Activated naive CD8-positive, alpha-beta T cell treated with anti-CD3 and anti-CD28 coated beads, Interleukin-2, amount 50 U/mL, for 24 hours (primary cell): ENCODE measurements at regions not wholly inside any gene's neighbourhood (a gene's known extent, or its start where the extent isn't known, plus 50 kb on each side); places are given as distances from the start of the nearest gene placed in this dataset.
"Not testable (repeated sequence)": the region's sequence is repeated elsewhere in the genome, so short reads cannot be mapped to it uniquely, and the experiment has no call there.

Experiments
- ATAC-seq: fragments of 150-1000 bp; cut with Tn5 transposase; one replicate; pipeline ENCODE4 v1.10.0; 2021
- DNase-seq: peaks from one replicate; pipeline ENCODE4 v3.0.0; 2021
- H3K27ac Mint-ChIP-seq: one replicate; pipeline ENCODE4 v1.8.0; 2021; ENCODE audit warnings: mild to moderate bottlenecking, mixed read lengths
- H3K27me3 Mint-ChIP-seq: one replicate; pipeline ENCODE4 v1.8.0; 2021; ENCODE audit warnings: mixed read lengths
- H3K36me3 Mint-ChIP-seq: one replicate; pipeline ENCODE4 v1.8.0; 2021; ENCODE audit warnings: low read depth, mixed read lengths
- H3K4me1 Mint-ChIP-seq: one replicate; pipeline ENCODE4 v1.8.0; 2021; ENCODE audit warnings: mixed read lengths
- H3K4me3 Mint-ChIP-seq: one replicate; pipeline ENCODE4 v1.8.0; 2021; ENCODE audit warnings: mild to moderate bottlenecking, moderate library complexity, mixed read lengths
- H3K9me3 Mint-ChIP-seq: one replicate; pipeline ENCODE4 v1.8.0; 2021; ENCODE audit warnings: mixed read lengths

DNA sequence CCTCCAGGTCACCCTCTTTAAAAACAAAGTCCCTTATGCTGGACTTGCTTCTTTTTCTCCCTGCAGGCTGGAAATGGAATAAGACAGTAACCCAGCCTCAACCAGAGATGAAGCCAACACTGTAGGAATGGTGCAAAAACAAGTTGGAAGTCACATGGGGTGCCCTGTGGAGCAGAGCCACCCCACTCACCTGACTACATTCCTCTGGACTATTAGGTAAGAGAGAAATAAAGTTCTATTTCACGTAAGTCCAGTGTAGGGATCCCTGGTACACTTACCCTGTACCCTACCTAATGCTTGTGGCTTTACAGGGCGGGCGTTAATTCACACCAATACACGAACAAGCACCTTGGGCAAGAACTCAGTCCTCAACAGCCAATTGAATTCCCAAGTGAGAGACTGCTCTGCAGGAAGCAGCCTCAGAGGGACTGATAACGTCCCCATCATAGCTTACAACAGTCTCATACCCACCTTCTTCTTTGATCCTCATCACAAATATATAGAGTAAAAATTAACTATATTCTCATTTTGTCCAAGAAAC lies 112.5 kb upstream of the FGGY start:
- no peak overlapping the region for H3K4me3 Mint-ChIP-seq
- no peaks in the 10 kb centered on the region for H3K27me3 Mint-ChIP-seq
- no peaks in the 10 kb centered on the region for H3K9me3 Mint-ChIP-seq
- H3K4me1 Mint-ChIP-seq = no peaks in the 10 kb centered on the region
- no peaks in the 10 kb centered on the region for H3K36me3 Mint-ChIP-seq
- ATAC-seq (no peak), DNase-seq (no peak)
- no peak overlapping the region for H3K27ac Mint-ChIP-seq

- H3K4me3 Mint-ChIP-seq = no peak overlapping the region
- H3K27ac Mint-ChIP-seq = no peak overlapping the region
- DNase-seq (no peak), ATAC-seq (no peak)
- no peaks in the 10 kb centered on the region for H3K4me1 Mint-ChIP-seq
- H3K36me3 Mint-ChIP-seq = no peaks in the 10 kb centered on the region
- no peaks in the 10 kb centered on the region for H3K9me3 Mint-ChIP-seq
- peaks cover 3% of the 10 kb centered on the region for H3K27me3 Mint-ChIP-seq
These were observed 111.6 kb upstream of the FGGY start for GRCh38 chr1:59185163-59185860.

DNA sequence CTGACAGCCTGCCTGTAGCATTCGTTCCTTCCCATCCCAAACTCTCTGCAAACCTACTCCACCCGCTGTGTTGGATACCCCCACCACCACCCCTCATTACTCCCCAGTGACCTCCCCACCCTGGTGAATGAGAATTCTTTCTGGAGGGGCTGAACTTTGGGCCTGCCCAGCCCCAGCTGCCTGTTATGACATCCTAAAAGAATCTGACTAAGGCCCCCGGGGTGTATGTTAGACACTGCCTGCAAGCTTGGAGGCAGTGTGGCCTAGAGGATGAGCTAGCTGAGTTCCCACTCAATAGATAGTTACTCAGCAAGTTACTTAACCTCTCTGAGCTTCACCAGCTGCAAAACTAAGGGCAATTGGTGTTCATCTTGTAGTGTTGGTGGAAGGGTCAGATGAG lies 110.2 kb upstream of the FGGY start:
- H3K27ac Mint-ChIP-seq = no peak overlapping the region
- no peak for ATAC-seq

GRCh38 chr1:59188413-59189213 lies 108.3 kb upstream of the FGGY start:
- H3K4me1 Mint-ChIP-seq = no peaks in the 10 kb centered on the region
- no peak for ATAC-seq

More for the DNA sequence above, 110.2 kb upstream of the FGGY start:
- H3K4me3 Mint-ChIP-seq = no peak overlapping the region
- H3K36me3 Mint-ChIP-seq = no peaks in the 10 kb centered on the region
- peaks cover 3% of the 10 kb centered on the region for H3K27me3 Mint-ChIP-seq
- DNase-seq = no peak
- H3K9me3 Mint-ChIP-seq = no peaks in the 10 kb centered on the region
- no peaks in the 10 kb centered on the region for H3K4me1 Mint-ChIP-seq

GRCh38 chr1:59193443-59194093 lies 103.3 kb upstream of the FGGY start:
- Mint-ChIP-seq H3K9me3 (peaks cover 4% of the 10 kb centered on the region), H3K27ac (no peak overlapping the region), H3K4me1 (no peaks in the 10 kb centered on the region), H3K27me3 (peaks cover 3% of the 10 kb centered on the region), H3K36me3 (no peaks in the 10 kb centered on the region), H3K4me3 (no peak overlapping the region)
- ATAC-seq = no peak
- no peak for DNase-seq

More at GRCh38 chr1:59188413-59189213, 108.3 kb upstream of the FGGY start:
- DNase-seq = no peak
- Mint-ChIP-seq H3K27me3 (peaks cover 3% of the 10 kb centered on the region), H3K27ac (no peak overlapping the region), H3K4me3 (no peak overlapping the region), H3K9me3 (peaks cover 4% of the 10 kb centered on the region), H3K36me3 (no peaks in the 10 kb centered on the region)

DNA sequence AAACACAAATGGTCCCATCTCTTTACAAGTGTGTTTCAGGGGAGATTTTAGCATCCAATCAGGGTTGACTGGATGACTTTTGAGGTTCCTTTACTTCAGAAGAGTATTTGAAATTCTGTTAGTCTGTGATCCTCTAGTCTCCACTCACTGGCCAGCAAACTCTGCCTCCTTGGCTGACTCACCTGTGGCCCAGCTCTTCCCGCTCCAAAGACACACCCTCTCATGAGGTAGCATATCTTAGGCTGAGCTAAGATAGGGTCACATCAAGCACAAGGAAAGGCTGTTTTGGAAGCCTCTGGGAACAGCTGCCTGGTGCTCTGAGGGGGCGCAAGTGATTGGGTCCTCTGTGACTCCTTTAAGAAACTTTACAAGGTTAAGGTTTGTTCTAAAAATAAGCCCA lies 102.3 kb upstream of the FGGY start:
- Mint-ChIP-seq H3K27ac (no peak overlapping the region), H3K36me3 (no peaks in the 10 kb centered on the region), H3K27me3 (peaks cover 3% of the 10 kb centered on the region), H3K4me1 (no peaks in the 10 kb centered on the region), H3K9me3 (peaks cover 4% of the 10 kb centered on the region), H3K4me3 (no peak overlapping the region)
- ATAC-seq (no peak), DNase-seq (no peak)

DNA sequence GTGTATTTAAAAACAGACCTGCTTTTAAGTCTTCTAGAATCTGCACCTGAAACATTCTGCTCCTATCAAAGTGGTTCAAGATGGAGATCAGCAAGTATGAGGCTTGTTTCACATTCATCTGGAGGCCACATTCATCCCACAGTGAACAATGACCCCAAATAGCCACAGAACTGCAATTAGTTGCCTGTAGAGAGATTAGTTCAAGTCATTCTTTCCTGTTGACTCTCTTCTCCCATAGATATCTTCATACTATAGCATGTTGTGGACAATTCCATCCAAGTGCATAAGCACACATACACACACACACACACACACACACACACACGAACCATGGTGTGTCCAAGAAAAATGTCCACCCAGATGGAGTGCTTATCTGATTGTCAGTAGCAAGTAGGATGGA lies 101.7 kb upstream of the FGGY start:
- no peak for ATAC-seq
- Mint-ChIP-seq H3K9me3 (peaks cover 4% of the 10 kb centered on the region), H3K27me3 (no peaks in the 10 kb centered on the region), H3K4me1 (no peaks in the 10 kb centered on the region), H3K4me3 (no peak overlapping the region), H3K27ac (no peak overlapping the region), H3K36me3 (no peaks in the 10 kb centered on the region)
- no peak for DNase-seq

GRCh38 chr1:59198564-59198963 lies 98.3 kb upstream of the FGGY start:
- ATAC-seq = no peak
- no peak overlapping the region for H3K27ac Mint-ChIP-seq
- no peaks in the 10 kb centered on the region for H3K4me1 Mint-ChIP-seq

DNA sequence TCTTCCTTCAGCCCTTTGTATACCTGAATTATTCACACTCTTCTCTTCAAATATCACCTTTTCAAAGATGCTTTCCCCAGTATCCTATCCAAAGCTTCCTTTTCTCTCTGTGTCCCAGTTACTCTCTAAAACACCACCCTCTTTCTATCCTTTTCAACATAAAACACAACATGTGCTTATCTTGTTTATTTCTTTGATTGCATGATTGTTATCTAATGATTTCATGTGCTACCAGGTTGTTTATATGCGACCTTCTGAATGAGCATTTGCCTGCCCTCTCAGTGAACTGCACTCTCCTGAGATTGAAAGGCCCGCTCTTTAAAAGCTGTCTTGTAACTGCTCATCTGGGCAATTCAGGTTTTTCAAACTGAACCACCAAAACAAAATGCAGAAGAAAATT lies 97.7 kb upstream of the FGGY start:
- ATAC-seq = no peak
- H3K36me3 Mint-ChIP-seq = no peaks in the 10 kb centered on the region

More at GRCh38 chr1:59198564-59198963, 98.3 kb upstream of the FGGY start:
- Mint-ChIP-seq H3K27me3 (peaks cover 5% of the 10 kb centered on the region), H3K9me3 (no peaks in the 10 kb centered on the region), H3K4me3 (no peak overlapping the region), H3K36me3 (no peaks in the 10 kb centered on the region)
- DNase-seq = no peak

GRCh38 chr1:59199719-59200376 lies 97.0 kb upstream of the FGGY start:
- no peak for ATAC-seq
- Mint-ChIP-seq H3K4me3 (no peak overlapping the region), H3K27ac (no peak overlapping the region), H3K27me3 (peaks cover 5% of the 10 kb centered on the region), H3K9me3 (peaks cover 2% of the 10 kb centered on the region), H3K36me3 (no peaks in the 10 kb centered on the region), H3K4me1 (no peaks in the 10 kb centered on the region)
- no peak for DNase-seq

More for the DNA sequence above, 97.7 kb upstream of the FGGY start:
- peaks cover 5% of the 10 kb centered on the region for H3K27me3 Mint-ChIP-seq
- no peak overlapping the region for H3K4me3 Mint-ChIP-seq
- no peaks in the 10 kb centered on the region for H3K9me3 Mint-ChIP-seq
- DNase-seq = no peak
- H3K27ac Mint-ChIP-seq = no peak overlapping the region
- H3K4me1 Mint-ChIP-seq = no peaks in the 10 kb centered on the region

GRCh38 chr1:59201341-59201740 lies 95.6 kb upstream of the FGGY start:
- Mint-ChIP-seq H3K27ac (no peak overlapping the region), H3K4me3 (no peak overlapping the region), H3K36me3 (no peaks in the 10 kb centered on the region), H3K4me1 (no peaks in the 10 kb centered on the region), H3K9me3 (peaks cover 4% of the 10 kb centered on the region), H3K27me3 (peaks cover 5% of the 10 kb centered on the region)
- no peak for DNase-seq
- ATAC-seq = no peak

- Mint-ChIP-seq H3K4me1 (no peaks in the 10 kb centered on the region), H3K27ac (no peak overlapping the region), H3K36me3 (no peaks in the 10 kb centered on the region), H3K4me3 (no peak overlapping the region), H3K9me3 (peaks cover 4% of the 10 kb centered on the region), H3K27me3 (peaks cover 5% of the 10 kb centered on the region)
- DNase-seq (no peak), ATAC-seq (no peak)
These were observed 94.4 kb upstream of the FGGY start for GRCh38 chr1:59202455-59202854.

- Mint-ChIP-seq H3K9me3 (peaks cover 4% of the 10 kb centered on the region), H3K4me1 (no peaks in the 10 kb centered on the region), H3K4me3 (no peak overlapping the region), H3K27ac (no peak overlapping the region), H3K36me3 (no peaks in the 10 kb centered on the region), H3K27me3 (peaks cover 5% of the 10 kb centered on the region)
- no peak for ATAC-seq
- DNase-seq = no peak
These were observed 92.9 kb upstream of the FGGY start for GRCh38 chr1:59204001-59204400.

- H3K27ac Mint-ChIP-seq = not testable (repeated sequence)
These were observed 90.3 kb upstream of the FGGY start for GRCh38 chr1:59206616-59207015.

More at GRCh38 chr1:59206616-59207015, 90.3 kb upstream of the FGGY start:
- H3K4me3 Mint-ChIP-seq, DNase-seq, H3K4me1 Mint-ChIP-seq, H3K36me3 Mint-ChIP-seq, H3K27me3 Mint-ChIP-seq, ATAC-seq: not testable (repeated sequence)
- peaks cover 13% of the 10 kb centered on the region for H3K9me3 Mint-ChIP-seq
